Mesenchymal stem cell (in vitro differentiated cells and primary cell): ENCODE measurements at regions not wholly inside any gene's neighbourhood (a gene's known extent, or its start where the extent isn't known, plus 50 kb on each side); places are given as distances from the start of the nearest gene placed in this dataset.

Experiments used
- DNase-seq: peaks from one replicate; pipeline ENCODE4 v3.0.0-alpha.2; 2013
- H2AFZ ChIP-seq: one replicate; pipeline ENCODE4 v1.6.1; 2013; ENCODE audit warnings: low read depth, mild to moderate bottlenecking, control low read depth, inconsistent platforms, low read length, moderate library complexity
- H2AK5ac ChIP-seq: 2 replicates; pipeline ENCODE4 v1.6.1; 2013; ENCODE audit warnings: low read length, moderate library complexity, mild to moderate bottlenecking, inconsistent platforms; ENCODE audit not compliant: severe bottlenecking
- H2BK120ac ChIP-seq: one replicate; pipeline ENCODE4 v1.6.1; 2013; ENCODE audit warnings: low read depth, mild to moderate bottlenecking, inconsistent platforms, low read length, moderate library complexity
- H2BK12ac ChIP-seq, 2 experiments: one replicate each; pipeline ENCODE4 v1.6.1; 2013; ENCODE audit warnings: inconsistent platforms in 2 of 2, low read length in 2 of 2, mild to moderate bottlenecking in 2 of 2, moderate library complexity in 2 of 2, control low read depth in 1 of 2
- H2BK15ac ChIP-seq: one replicate; pipeline ENCODE4 v1.6.1; 2013; ENCODE audit warnings: mild to moderate bottlenecking, low read depth, inconsistent platforms; ENCODE audit not compliant: poor library complexity, severe bottlenecking
- H2BK5ac ChIP-seq: 2 replicates; pipeline ENCODE4 v1.6.1; 2013; ENCODE audit warnings: low read depth, mild to moderate bottlenecking, low read length, control low read depth, inconsistent platforms; ENCODE audit not compliant: poor library complexity, severe bottlenecking
- H3K14ac ChIP-seq, 2 experiments: one replicate each; pipeline ENCODE4 v1.6.1; 2013; ENCODE audit warnings: inconsistent platforms in 2 of 2, low read length in 2 of 2, control low read depth in 1 of 2, mild to moderate bottlenecking in 1 of 2, moderate library complexity in 1 of 2
- H3K18ac ChIP-seq, 2 experiments: one replicate each; pipeline ENCODE4 v1.6.1; 2013; ENCODE audit warnings: inconsistent platforms in 2 of 2, low read length in 2 of 2, control low read depth in 1 of 2, low read depth in 1 of 2, mild to moderate bottlenecking in 1 of 2
- H3K23ac ChIP-seq, 2 experiments: one replicate each; pipeline ENCODE4 v1.6.1; 2013; ENCODE audit warnings: inconsistent platforms in 2 of 2, low read length in 2 of 2, mild to moderate bottlenecking in 2 of 2, moderate library complexity in 2 of 2, control low read depth in 1 of 2
- H3K27ac ChIP-seq: 2 replicates; pipeline ENCODE4 v1.5.1; 2013; ENCODE audit warnings: mild to moderate bottlenecking, moderate library complexity, low read length, control low read depth, inconsistent platforms; ENCODE audit not compliant: poor library complexity, severe bottlenecking
- H3K27me3 ChIP-seq, 2 experiments: 2 replicates each; pipeline versions ENCODE4 v1.6.1 to v1.7.0; 2013; ENCODE audit warnings: low read length in 2 of 2, mild to moderate bottlenecking in 2 of 2, moderate library complexity in 2 of 2, control low read depth in 1 of 2, inconsistent platforms in 1 of 2; ENCODE audit not compliant: control insufficient read depth in 1 of 2, insufficient read depth in 1 of 2
- H3K36me3 ChIP-seq, 2 experiments: 2 replicates each; pipeline versions ENCODE4 v1.6.1 to v1.7.0; 2013; ENCODE audit warnings: low read length in 2 of 2, control low read depth in 1 of 2, inconsistent platforms in 1 of 2, low read depth in 1 of 2, mild to moderate bottlenecking in 1 of 2; ENCODE audit not compliant: insufficient read depth in 2 of 2, control insufficient read depth in 1 of 2
- H3K4ac ChIP-seq, 2 experiments: one replicate each; pipeline ENCODE4 v1.6.1; 2013; ENCODE audit warnings: inconsistent platforms in 2 of 2, low read length in 2 of 2, mild to moderate bottlenecking in 2 of 2, moderate library complexity in 2 of 2, control low read depth in 1 of 2, low read depth in 1 of 2
- H3K4me1 ChIP-seq: 2 replicates; pipeline ENCODE4 v1.6.1; 2013; ENCODE audit warnings: low read depth, low read length, control low read depth; ENCODE audit not compliant: control insufficient read depth, insufficient read depth
- H3K4me2 ChIP-seq: 2 replicates; pipeline ENCODE4 v1.6.1; 2013; ENCODE audit warnings: low read length, mild to moderate bottlenecking, inconsistent platforms; ENCODE audit not compliant: poor library complexity, severe bottlenecking
- H3K4me3 ChIP-seq, 2 experiments: 2 replicates each; pipeline versions ENCODE4 v1.5.1 to v1.7.0; 2013; ENCODE audit warnings: low read length in 2 of 2, mild to moderate bottlenecking in 2 of 2, control low read depth in 1 of 2, low read depth in 1 of 2; ENCODE audit not compliant: insufficient read depth in 1 of 2
- H3K79me1 ChIP-seq: replicated peaks from 2 replicates; pipeline ENCODE4 v1.6.1; 2013; ENCODE audit warnings: mild to moderate bottlenecking, control low read depth, low read length, inconsistent platforms; ENCODE audit not compliant: poor library complexity, severe bottlenecking
- H3K9ac ChIP-seq: 2 replicates; pipeline ENCODE4 v1.7.0; 2013; ENCODE audit warnings: mild to moderate bottlenecking, low read length, moderate library complexity
- H3K9me3 ChIP-seq: 2 replicates; pipeline ENCODE4 v1.7.0; 2013; ENCODE audit warnings: mild to moderate bottlenecking, low read length; ENCODE audit not compliant: control insufficient read depth
- H4K8ac ChIP-seq: one replicate; pipeline ENCODE4 v1.6.1; 2013; ENCODE audit warnings: inconsistent platforms, mild to moderate bottlenecking, low read length, moderate library complexity
- H4K91ac ChIP-seq: one replicate; pipeline ENCODE4 v1.6.1; 2013; ENCODE audit warnings: mild to moderate bottlenecking, low read length, inconsistent platforms
- WGBS: methylation state at CpG from one replicate; pipeline ENCODE4 v1.1.7; 2013; ENCODE audit warnings: mixed read lengths; 5-methylcytosine and 5-hydroxymethylcytosine counted together

- Histone ChIP-seq H3K9me3 (no peaks in the 10 kb centered on the region), H3K18ac (no peak overlapping the region), H3K4me3 (no peak overlapping the region), H2BK120ac (no peak overlapping the region), H2BK15ac (no peak overlapping the region), H3K14ac (no peak overlapping the region), H4K91ac (no peak overlapping the region), H3K9ac (no peak overlapping the region), H3K27me3 (no peaks in the 10 kb centered on the region), H2BK5ac (no peak overlapping the region), H3K36me3 (no peaks in the 10 kb centered on the region), H2AK5ac (no peak overlapping the region), H3K4me2 (no peak overlapping the region), H2AFZ (no peak overlapping the region), H3K4me1 (no peaks in the 10 kb centered on the region), H3K27ac (no peak overlapping the region), H4K8ac (no peak overlapping the region), H3K4ac (no peak overlapping the region), H2BK12ac (no peak overlapping the region), H3K79me1 (no peaks in the 10 kb centered on the region), H3K23ac (no peak overlapping the region)
- DNase-seq = no peak
- WGBS = no CpG with 5 or more reads among the region's 1 CpG
Measured at GRCh38 chr1:216997831-216998230, 274.6 kb upstream of the ESRRG start.

GRCh38 chr1:216997069-216997468 lies 273.8 kb upstream of the ESRRG start:
- Histone ChIP-seq H2BK120ac (no peak overlapping the region), H2BK15ac (no peak overlapping the region), H2BK12ac (no peak overlapping the region), H2AFZ (no peak overlapping the region), H3K4me2 (no peak overlapping the region), H3K4me3 (no peak overlapping the region), H3K79me1 (no peaks in the 10 kb centered on the region), H4K91ac (no peak overlapping the region), H3K18ac (no peak overlapping the region), H3K27me3 (no peaks in the 10 kb centered on the region), H3K9me3 (no peaks in the 10 kb centered on the region), H3K4me1 (no peaks in the 10 kb centered on the region), H4K8ac (no peak overlapping the region), H3K23ac (no peak overlapping the region), H2AK5ac (no peak overlapping the region), H3K9ac (no peak overlapping the region), H3K27ac (no peak overlapping the region), H3K14ac (no peak overlapping the region), H3K36me3 (no peaks in the 10 kb centered on the region), H3K4ac (no peak overlapping the region), H2BK5ac (no peak overlapping the region)
- DNase-seq = no peak
- WGBS = 41% methylated on average over 2 of the region's 3 CpGs

- 0% methylated on average over 1 of the region's 1 CpG for WGBS
Measured at GRCh38 chr1:216984536-216984935, 261.3 kb upstream of the ESRRG start.

GRCh38 chr1:216983823-216984222 lies 260.6 kb upstream of the ESRRG start:
- Histone ChIP-seq H3K23ac (no peak overlapping the region), H2BK5ac (no peak overlapping the region), H3K27me3 (peaks cover 0 to 5% of the 10 kb centered on the region in 2 experiments), H2BK120ac (no peak overlapping the region), H3K27ac (no peak overlapping the region), H4K8ac (no peak overlapping the region), H3K14ac (no peak overlapping the region), H3K79me1 (no peaks in the 10 kb centered on the region), H2AK5ac (no peak overlapping the region), H2BK12ac (no peak overlapping the region), H3K4ac (no peak overlapping the region), H3K4me1 (no peaks in the 10 kb centered on the region), H2BK15ac (no peak overlapping the region), H3K9me3 (no peaks in the 10 kb centered on the region), H3K4me2 (no peak overlapping the region), H2AFZ (no peak overlapping the region), H3K4me3 (no peak overlapping the region), H3K36me3 (no peaks in the 10 kb centered on the region), H3K9ac (no peak overlapping the region), H4K91ac (no peak overlapping the region), H3K18ac (no peak overlapping the region)
- DNase-seq = no peak
- 77% methylated on average over 3 of the region's 6 CpGs for WGBS

More at GRCh38 chr1:216984536-216984935, 261.3 kb upstream of the ESRRG start:
- H3K14ac ChIP-seq = no peak overlapping the region
- no peak overlapping the region for H3K18ac ChIP-seq
- H2AFZ ChIP-seq = no peak overlapping the region
- no peak overlapping the region for H3K9ac ChIP-seq
- no peak overlapping the region for H3K23ac ChIP-seq
- H3K36me3 ChIP-seq = no peaks in the 10 kb centered on the region
- no peak overlapping the region for H2BK5ac ChIP-seq
- no peak overlapping the region for H4K8ac ChIP-seq
- no peak overlapping the region for H3K4ac ChIP-seq
- no peak overlapping the region for H3K4me2 ChIP-seq
- peaks cover 0 to 5% of the 10 kb centered on the region in 2 experiments for H3K27me3 ChIP-seq
- H2BK120ac ChIP-seq = no peak overlapping the region
- H2BK12ac ChIP-seq = no peak overlapping the region
- no peaks in the 10 kb centered on the region for H3K9me3 ChIP-seq
- no peak overlapping the region for H2BK15ac ChIP-seq
- H3K79me1 ChIP-seq = no peaks in the 10 kb centered on the region
- H3K27ac ChIP-seq = no peak overlapping the region
- no peak overlapping the region for H2AK5ac ChIP-seq
- no peak overlapping the region for H4K91ac ChIP-seq
- no peak for DNase-seq
- H3K4me1 ChIP-seq = no peaks in the 10 kb centered on the region
- no peak overlapping the region for H3K4me3 ChIP-seq
